H1 (cell line): ENCODE measurements at regions not wholly inside any gene's neighbourhood (a gene's known extent, or its start where the extent isn't known, plus 50 kb on each side); places are given as distances from the start of the nearest gene placed in this dataset.

Experiments
- CTCF ChIA-PET: fragments of 300-600 bp; sonication (Branson Sonifier 250); formaldehyde crosslinking; loops from one replicate; lab custom pipeline; 2021; ENCODE audit not compliant: partially characterized antibody; lab: Charles Lee
- POLR2A ChIA-PET: fragments of 300-600 bp; sonication (Branson Sonifier 250); formaldehyde crosslinking; loops from one replicate; lab custom pipeline; 2021; ENCODE audit warnings: inconsistent platforms; ENCODE audit not compliant: partially characterized antibody; lab: Charles Lee
- DNase-seq, 2 experiments: peaks; one replicate each; pipeline versions ENCODE4 v3.0.0 to v3.0.0-alpha.2; 2010 to 2022; ENCODE audit warnings: low spot score in 2 of 2, low read depth in 1 of 2, mixed read lengths in 1 of 2
- FAIRE-seq: peaks from 2 replicates; lab custom pipeline; 2011; peaks lifted over from hg19 to GRCh38; lab: Jason Lieb, UNC
- H2AFZ ChIP-seq: 2 replicates; pipeline ENCODE4 v1.8.1; 2012; ENCODE audit warnings: low read length, inconsistent platforms
- H2AK5ac ChIP-seq: 2 replicates; pipeline ENCODE4 v1.6.1; 2013; ENCODE audit warnings: low read depth, low read length
- H2BK120ac ChIP-seq: replicated peaks from 2 replicates; pipeline ENCODE3; 2013; ENCODE audit warnings: low read depth, low read length, inconsistent platforms
- H2BK12ac ChIP-seq: 2 replicates; pipeline ENCODE4 v1.6.1; 2013; ENCODE audit warnings: low read depth, low read length
- H2BK15ac ChIP-seq: 2 replicates; pipeline ENCODE4 v1.6.1; 2013; ENCODE audit warnings: low read length
- H2BK20ac ChIP-seq: 2 replicates; pipeline ENCODE4 v1.6.1; 2013; ENCODE audit warnings: low read length
- H2BK5ac ChIP-seq: 2 replicates; pipeline ENCODE4 v1.6.1; 2013; ENCODE audit warnings: low read depth, low read length
- H3K14ac ChIP-seq: 2 replicates; pipeline ENCODE4 v1.6.1; 2013; ENCODE audit warnings: inconsistent platforms; ENCODE audit not compliant: insufficient read length
- H3K18ac ChIP-seq: 2 replicates; pipeline ENCODE4 v1.6.1; 2013; ENCODE audit warnings: low read length; ENCODE audit errors: extremely low read depth
- H3K23ac ChIP-seq: 2 replicates; pipeline ENCODE4 v1.6.1; 2013; ENCODE audit warnings: inconsistent platforms; ENCODE audit not compliant: insufficient read length
- H3K23me2 ChIP-seq: 2 replicates; pipeline ENCODE4 v1.6.1; 2013; ENCODE audit warnings: low read depth, low read length
- H3K27ac ChIP-seq: 2 replicates; pipeline ENCODE4 v1.6.1; 2011; ENCODE audit warnings: low read depth, low read length, inconsistent platforms
- H3K27me3 ChIP-seq, 4 experiments: replicated peaks in 1 of 4; 1 replicate in 1 of 4; 2 replicates in 3 of 4; pipeline versions ENCODE4 v1.6.1 to v1.8.1; 2011 to 2013; ENCODE audit warnings: low read length in 3 of 4, mild to moderate bottlenecking in 3 of 4, inconsistent platforms in 2 of 4, mixed read lengths in 2 of 4, moderate library complexity in 1 of 4; ENCODE audit not compliant: control insufficient read depth in 3 of 4, insufficient read depth in 3 of 4; ENCODE audit errors: extremely low read depth in 1 of 4
- H3K36me3 ChIP-seq, 4 experiments: 2 replicates each; pipeline versions ENCODE4 v1.6.1 to v1.8.1; 2011 to 2013; ENCODE audit warnings: mild to moderate bottlenecking in 4 of 4, low read length in 3 of 4, moderate library complexity in 2 of 4, control low read depth in 1 of 4, inconsistent platforms in 1 of 4; ENCODE audit not compliant: insufficient read depth in 4 of 4, control insufficient read depth in 2 of 4
- H3K4ac ChIP-seq: replicated peaks from 2 replicates; pipeline ENCODE3; 2013; ENCODE audit warnings: low read length, low read depth, mixed read lengths, inconsistent platforms; ENCODE audit not compliant: insufficient read length
- H3K4me1 ChIP-seq, 4 experiments: replicated peaks in 1 of 4; 1 replicate in 1 of 4; 2 replicates in 3 of 4; pipeline versions ENCODE4 v1.6.1 to v1.8.1; 2011 to 2013; ENCODE audit warnings: low read length in 3 of 4, inconsistent platforms in 2 of 4, mixed read lengths in 1 of 4; ENCODE audit not compliant: insufficient read depth in 4 of 4, control insufficient read depth in 3 of 4
- H3K4me2 ChIP-seq, 2 experiments: 2 replicates each; pipeline versions ENCODE4 v1.6.1 to v1.8.1; 2011 to 2013; ENCODE audit warnings: low read depth in 2 of 2, low read length in 2 of 2, control low read depth in 1 of 2, inconsistent platforms in 1 of 2, mild to moderate bottlenecking in 1 of 2; ENCODE audit not compliant: insufficient read depth in 1 of 2
- H3K4me3 ChIP-seq, 4 experiments: fragments of 200-600, 300-600 bp in 1 of 4; sonication (generic), shearing (Covaris generic), sonication (Bioruptor Twin) in 1 of 4; 2 replicates each; pipeline versions ENCODE4 v1.5.1 to v1.8.1; 2011 to 2016; ENCODE audit warnings: low read length in 4 of 4, low read depth in 3 of 4, control low read depth in 2 of 4, inconsistent platforms in 2 of 4, mild to moderate bottlenecking in 2 of 4, mixed read lengths in 1 of 4, moderate library complexity in 1 of 4; ENCODE audit not compliant: insufficient read depth in 2 of 4; ENCODE audit errors: extremely low read depth in 1 of 4
- H3K56ac ChIP-seq: replicated peaks from 2 replicates; pipeline ENCODE3; 2013; ENCODE audit warnings: low read depth, mild to moderate bottlenecking, mixed read lengths, low read length, inconsistent platforms; ENCODE audit not compliant: insufficient read length
- H3K79me1 ChIP-seq: 2 replicates; pipeline ENCODE4 v1.6.1; 2013; ENCODE audit warnings: low read depth, low read length, control low read depth
- H3K79me2 ChIP-seq, 2 experiments: 2 replicates each; pipeline versions ENCODE4 v1.6.1 to v1.8.1; 2012 to 2013; ENCODE audit warnings: low read length in 2 of 2, mild to moderate bottlenecking in 2 of 2, inconsistent platforms in 1 of 2; ENCODE audit not compliant: insufficient read depth in 2 of 2, control insufficient read depth in 1 of 2
- H3K9ac ChIP-seq, 4 experiments: replicated peaks in 1 of 4; 1 replicate in 1 of 4; 2 replicates in 3 of 4; pipeline versions ENCODE4 v1.6.1 to v1.8.1; 2011 to 2013; ENCODE audit warnings: low read depth in 3 of 4, low read length in 3 of 4, control low read depth in 2 of 4, mild to moderate bottlenecking in 2 of 4, moderate library complexity in 2 of 4, inconsistent platforms in 1 of 4; ENCODE audit errors: extremely low read depth in 1 of 4
- H3K9me3 ChIP-seq, 2 experiments: 2 replicates each; pipeline versions ENCODE4 v1.6.1 to v1.8.1; 2012 to 2013; ENCODE audit warnings: mild to moderate bottlenecking in 2 of 2, moderate library complexity in 2 of 2, control low read depth in 1 of 2, inconsistent platforms in 1 of 2, low read depth in 1 of 2, low read length in 1 of 2, mixed read lengths in 1 of 2; ENCODE audit not compliant: insufficient read depth in 2 of 2
- H4K20me1 ChIP-seq, 2 experiments: replicated peaks in 1 of 2; 2 replicates each; pipeline versions ENCODE3 to v1.8.1; 2011 to 2013; ENCODE audit warnings: inconsistent platforms in 2 of 2, low read length in 2 of 2, mild to moderate bottlenecking in 1 of 2; ENCODE audit not compliant: insufficient read depth in 2 of 2, control insufficient read depth in 1 of 2
- H4K5ac ChIP-seq: 2 replicates; pipeline ENCODE4 v1.6.1; 2013; ENCODE audit warnings: low read length, low read depth, mixed read lengths, inconsistent platforms; ENCODE audit not compliant: insufficient read length
- H4K8ac ChIP-seq: 2 replicates; pipeline ENCODE4 v1.8.0; 2013; ENCODE audit warnings: mild to moderate bottlenecking, moderate library complexity, low read length, inconsistent platforms; ENCODE audit not compliant: insufficient read depth; ENCODE audit errors: extremely low read depth
- H4K91ac ChIP-seq: replicated peaks from 2 replicates; pipeline ENCODE3; 2013; ENCODE audit warnings: low read length, mixed read lengths, inconsistent platforms; ENCODE audit not compliant: insufficient read length
- EP300 ChIP-seq, 2 experiments: IDR thresholded peaks; 1 replicate in 1 of 2; 2 replicates in 1 of 2; pipeline ENCODE4 v1.6.1; 2011 to 2012; ENCODE audit warnings: low read depth in 2 of 2, low read length in 2 of 2, mild to moderate bottlenecking in 2 of 2, borderline replicate concordance in 1 of 2, inconsistent platforms in 1 of 2, moderate library complexity in 1 of 2
- GTF2F1 ChIP-seq: IDR thresholded peaks from 2 replicates; pipeline ENCODE4 v1.6.1; 2012; ENCODE audit warnings: low read depth, low read length, improper control_type of control experiment, borderline replicate concordance
- JUN ChIP-seq: IDR thresholded peaks from 2 replicates; pipeline ENCODE4 v1.6.1; 2011; ENCODE audit warnings: low read depth, mild to moderate bottlenecking, improper control_type of control experiment, low read length
- KDM5A ChIP-seq: fragments of 200-600 bp; IDR thresholded peaks from 2 replicates; pipeline ENCODE4 v1.7.1; 2012; ENCODE audit warnings: mild to moderate bottlenecking, low read length, inconsistent platforms, mixed read lengths
- MAFK ChIP-seq: IDR thresholded peaks from 2 replicates; pipeline ENCODE4 v1.6.1; 2012; ENCODE audit warnings: low read depth, mild to moderate bottlenecking, improper control_type of control experiment, low read length
- RFX5 ChIP-seq: IDR thresholded peaks from 2 replicates; pipeline ENCODE4 v1.6.1; 2011; ENCODE audit warnings: low read depth, low read length, improper control_type of control experiment, borderline replicate concordance
- SIRT6 ChIP-seq: IDR thresholded peaks from one replicate; pipeline ENCODE4 v1.7.1; 2012; ENCODE audit warnings: low read length, inconsistent platforms
- WGBS, 2 experiments: shearing (Covaris generic) in 1 of 2; methylation state at CpG; one replicate each; pipeline versions ENCODE4 v1.1.6 to v1.1.7; 2013 to 2015; ENCODE audit warnings: low lambda C conversion rate in 2 of 2, mixed read lengths in 2 of 2, inconsistent platforms in 1 of 2, low coverage in 1 of 2, missing lambda C conversion rate in 1 of 2; ENCODE audit not compliant: insufficient replicate concordance in 2 of 2, insufficient coverage in 1 of 2, insufficient read length in 1 of 2; ENCODE audit errors: extremely low coverage in 1 of 2, missing lambda C conversion rate in 1 of 2; 5-methylcytosine and 5-hydroxymethylcytosine counted together
- TF ChIP-seq, protein P1 (sequence below): IDR thresholded peaks from 2 replicates; pipeline ENCODE4 v1.6.1; 2012; ENCODE audit warnings: inconsistent platforms
- TF ChIP-seq, protein P2 (sequence below): IDR thresholded peaks from 2 replicates; pipeline ENCODE4 v1.6.1; 2012; ENCODE audit warnings: inconsistent platforms

DNA sequence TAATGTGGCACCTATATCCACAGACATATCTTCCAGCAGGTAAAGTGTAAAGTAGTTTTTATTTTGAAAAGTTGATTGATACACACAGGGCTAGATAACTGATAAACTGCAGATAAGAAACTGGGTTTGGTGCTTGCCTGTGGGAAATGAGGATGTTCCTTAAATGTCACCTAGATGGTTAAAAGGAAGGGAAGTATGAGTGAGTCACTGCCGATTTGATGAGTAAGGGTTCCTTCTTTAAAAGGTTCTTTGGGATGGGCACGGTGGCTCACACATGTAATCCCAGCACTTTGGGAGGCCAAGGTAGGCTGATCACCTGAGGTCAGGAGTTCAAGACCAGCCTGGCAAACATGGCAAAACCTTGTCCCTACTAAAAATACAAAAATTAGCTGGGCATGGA lies 73.8 kb upstream of the FRY start:
- TF ChIP-seq GTF2F1: no peak
- TF ChIP-seq MAFK: no peak
- TF ChIP-seq, protein P1, sequence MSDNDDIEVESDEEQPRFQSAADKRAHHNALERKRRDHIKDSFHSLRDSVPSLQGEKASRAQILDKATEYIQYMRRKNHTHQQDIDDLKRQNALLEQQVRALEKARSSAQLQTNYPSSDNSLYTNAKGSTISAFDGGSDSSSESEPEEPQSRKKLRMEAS: no peak
- TF ChIP-seq, protein P2, sequence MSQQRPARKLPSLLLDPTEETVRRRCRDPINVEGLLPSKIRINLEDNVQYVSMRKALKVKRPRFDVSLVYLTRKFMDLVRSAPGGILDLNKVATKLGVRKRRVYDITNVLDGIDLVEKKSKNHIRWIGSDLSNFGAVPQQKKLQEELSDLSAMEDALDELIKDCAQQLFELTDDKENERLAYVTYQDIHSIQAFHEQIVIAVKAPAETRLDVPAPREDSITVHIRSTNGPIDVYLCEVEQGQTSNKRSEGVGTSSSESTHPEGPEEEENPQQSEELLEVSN: no peak
- TF ChIP-seq KDM5A: no peak
- no peak for TF ChIP-seq SIRT6
- no peak for TF ChIP-seq JUN
- no peak for TF ChIP-seq EP300 (IDR thresholded peaks at IDR 0.05; ENCODE audit: borderline replicate concordance in 1 of 2, low read depth in 2 of 2, low read length in 2 of 2)
- no peak for TF ChIP-seq RFX5
- no peak overlapping the region for H2BK12ac ChIP-seq
- H3K27me3 ChIP-seq: no peaks in the 10 kb centered on the region
- H2BK15ac ChIP-seq: no peak overlapping the region
- CTCF ChIA-PET: no interaction called here
- H3K14ac ChIP-seq: no peak overlapping the region
- H3K4me2 ChIP-seq: no peak overlapping the region
- FAIRE-seq (no peak), DNase-seq (no peak)
- H2BK120ac ChIP-seq: no peak overlapping the region
- peaks cover 8 to 11% of the 10 kb centered on the region in 2 experiments; a peak in 2 of 4 replicates for H3K9me3 ChIP-seq
- H3K36me3 ChIP-seq: no peaks in the 10 kb centered on the region
- no peak overlapping the region for H3K4me3 ChIP-seq
- no peak overlapping the region for H2AFZ ChIP-seq
- H3K56ac ChIP-seq: no peak overlapping the region
- no peaks in the 10 kb centered on the region for H3K79me1 ChIP-seq
- H2AK5ac ChIP-seq: no peak overlapping the region
- POLR2A ChIA-PET: no interaction called here
- no peak overlapping the region for H2BK5ac ChIP-seq
- no peak overlapping the region for H2BK20ac ChIP-seq
- no peak overlapping the region for H3K18ac ChIP-seq
- no peaks in the 10 kb centered on the region for H3K79me2 ChIP-seq
- no peak overlapping the region for H3K27ac ChIP-seq
- H3K9ac ChIP-seq: no peak overlapping the region
- no peak overlapping the region for H4K8ac ChIP-seq
- H4K5ac ChIP-seq: no peak overlapping the region
- H4K91ac ChIP-seq: no peak overlapping the region
- H3K23ac ChIP-seq: no peak overlapping the region
- no peaks in the 10 kb centered on the region for H4K20me1 ChIP-seq
- H3K4me1 ChIP-seq: no peaks in the 10 kb centered on the region
- no peak overlapping the region for H3K4ac ChIP-seq
- no peaks in the 10 kb centered on the region for H3K23me2 ChIP-seq
- WGBS, 2 experiments: 82% methylated on average over 2 of the region's 2 CpGs; no CpG with 5 or more reads in 1 of the 2 experiments
